HepG2 (cell line): ENCODE measurements at regions not wholly inside any gene's neighbourhood (a gene's known extent, or its start where the extent isn't known, plus 50 kb on each side); places are given as distances from the start of the nearest gene placed in this dataset.

Experiments used
- ATAC-seq: fragments of 200-7000 bp; cut with Tn5 transposase; 3 replicates; pipeline ENCODE4 v1.9.1; 2020; ENCODE audit warnings: mild to moderate bottlenecking, moderate library complexity
- BruUV-seq: library from RNA; stranded (reverse); fragments of 400-500 nt; replicated peaks from 2 replicates; lab custom pipeline; 2021; lab: Mats Ljungman, UMichigan
- CTCF ChIA-PET: fragments of 300-600 bp; formaldehyde crosslinking; extraction: SDS; loops from one replicate; lab custom pipeline; 2021; ENCODE audit warnings: low total read pairs, inconsistent platforms, low intra/inter-chr PET ratio; lab: Yijun Ruan, JAX
- POLR2A ChIA-PET: fragments of 350-600 bp; sonication (Branson Sonifier 250); formaldehyde crosslinking; loops from one replicate; lab custom pipeline; 2020; ENCODE audit warnings: antibody characterized with exemption, inconsistent platforms; lab: Yijun Ruan, JAX
- DNase-seq: peaks from one replicate; pipeline ENCODE4 v3.0.0-alpha.2; 2015; ENCODE audit warnings: low spot score
- FAIRE-seq: peaks from 3 replicates; lab custom pipeline; 2011; peaks lifted over from hg19 to GRCh38; lab: Jason Lieb, UNC
- H2AFZ ChIP-seq: one replicate; pipeline ENCODE4 v1.6.1; 2011; ENCODE audit warnings: low read length, inconsistent platforms
- H3K27ac ChIP-seq: fragments of 300-600 bp; 3 replicates; pipeline ENCODE4 v1.8.0; 2011; ENCODE audit warnings: mixed run types, mild to moderate bottlenecking, mixed read lengths, low read length, inconsistent platforms; ENCODE audit not compliant: insufficient read depth; ENCODE audit errors: extremely low read length
- H3K27me3 ChIP-seq, 2 experiments: fragments of 200-600 bp in 1 of 2; 2 replicates in 1 of 2; 3 replicates in 1 of 2; pipeline versions ENCODE4 v1.6.0 to v1.8.0; 2011; ENCODE audit warnings: low read length in 2 of 2, mild to moderate bottlenecking in 2 of 2, moderate library complexity in 2 of 2, inconsistent platforms in 1 of 2; ENCODE audit not compliant: insufficient read depth in 2 of 2, control insufficient read depth in 1 of 2
- H3K36me3 ChIP-seq, 2 experiments: fragments of 200-600 bp in 1 of 2; replicated peaks in 1 of 2; 2 replicates in 1 of 2; 3 replicates in 1 of 2; pipeline versions ENCODE4 v1.5.1 to v1.8.0; 2011; ENCODE audit warnings: low read length in 2 of 2, inconsistent platforms in 1 of 2; ENCODE audit not compliant: insufficient read depth in 2 of 2, control insufficient read depth in 1 of 2
- H3K4me1 ChIP-seq: 2 replicates; pipeline ENCODE4 v1.5.1; 2012; ENCODE audit warnings: low read length, inconsistent platforms; ENCODE audit not compliant: insufficient read depth
- H3K4me2 ChIP-seq: 2 replicates; pipeline ENCODE4 v1.6.0; 2011; ENCODE audit warnings: low read depth, low read length, inconsistent platforms
- H3K4me3 ChIP-seq, 3 experiments: fragments of 200-600 bp in 1 of 3; sonication (generic), shearing (Covaris generic) in 1 of 3; replicated peaks in 1 of 3; 2 replicates each; pipeline ENCODE4 v1.5.1; 2011 to 2016; ENCODE audit warnings: low read length in 3 of 3, inconsistent platforms in 2 of 3, low read depth in 2 of 3, mild to moderate bottlenecking in 2 of 3, control low read depth in 1 of 3, mixed read lengths in 1 of 3; ENCODE audit not compliant: insufficient read depth in 1 of 3
- H3K79me2 ChIP-seq: one replicate; pipeline ENCODE4 v1.6.1; 2011; ENCODE audit warnings: low read length, inconsistent platforms; ENCODE audit not compliant: insufficient read depth
- H3K9ac ChIP-seq: 2 replicates; pipeline ENCODE4 v1.6.0; 2011; ENCODE audit warnings: mild to moderate bottlenecking, low read depth, low read length, inconsistent platforms; ENCODE audit not compliant: insufficient read depth
- H3K9me3 ChIP-seq: 2 replicates; pipeline ENCODE4 v1.5.1; 2012; ENCODE audit warnings: mild to moderate bottlenecking, low read length
- H4K20me1 ChIP-seq: 2 replicates; pipeline ENCODE4 v1.6.0; 2011; ENCODE audit warnings: inconsistent platforms, mild to moderate bottlenecking, low read length, moderate library complexity; ENCODE audit not compliant: insufficient read depth
- AHDC1 ChIP-seq: sonication (generic); formaldehyde crosslinking; IDR thresholded peaks from 2 replicates; pipeline ENCODE4 v1.5.1; 2020; ENCODE audit warnings: mild to moderate bottlenecking, missing genetic modification reagents, borderline replicate concordance
- ARID4A ChIP-seq: sonication (generic); formaldehyde crosslinking; IDR thresholded peaks from 2 replicates; pipeline ENCODE4 v1.5.0; 2020; ENCODE audit warnings: mild to moderate bottlenecking, missing genetic modification reagents, borderline replicate concordance
- BHLHE40 ChIP-seq: IDR thresholded peaks from 2 replicates; pipeline ENCODE4 v1.6.1; 2011; ENCODE audit warnings: low read length, improper control_type of control experiment
- CBFB ChIP-seq: sonication (generic); formaldehyde crosslinking; IDR thresholded peaks from 2 replicates; pipeline ENCODE4 v1.4.0; 2020; ENCODE audit warnings: missing genetic modification reagents
- HOXD1 ChIP-seq: sonication (generic); formaldehyde crosslinking; IDR thresholded peaks from 2 replicates; pipeline ENCODE4 v1.5.0; 2020; ENCODE audit warnings: missing genetic modification reagents
- JUNB ChIP-seq: sonication (generic); formaldehyde crosslinking; IDR thresholded peaks from 2 replicates; pipeline ENCODE4 v1.8.0; 2022; ENCODE audit warnings: missing genetic modification reagents, mild to moderate bottlenecking, borderline replicate concordance
- MED13 ChIP-seq: sonication (generic); formaldehyde crosslinking; IDR thresholded peaks from 2 replicates; pipeline ENCODE4 v1.5.0; 2020; ENCODE audit warnings: missing genetic modification reagents
- PAF1 ChIP-seq: IDR thresholded peaks from 2 replicates; pipeline ENCODE4 v1.6.1; 2016; ENCODE audit warnings: missing genetic modification reagents, missing compliant biosample characterization
- RFXAP ChIP-seq: sonication (generic); formaldehyde crosslinking; IDR thresholded peaks from 2 replicates; pipeline ENCODE4 v1.4.0; 2020; ENCODE audit warnings: missing genetic modification reagents, borderline replicate concordance
- ZNF225 ChIP-seq: sonication (generic); formaldehyde crosslinking; IDR thresholded peaks from 2 replicates; pipeline ENCODE4 v1.4.0; 2020; ENCODE audit warnings: mild to moderate bottlenecking, missing genetic modification reagents
- ZSCAN31 ChIP-seq: sonication (generic); formaldehyde crosslinking; IDR thresholded peaks from 2 replicates; pipeline ENCODE4 v1.5.0; 2020; ENCODE audit warnings: low read depth, mild to moderate bottlenecking, missing genetic modification reagents
- WGBS: methylation state at CpG from one replicate; pipeline ENCODE4 v1.1.6; 2017; ENCODE audit warnings: low lambda C conversion rate; 5-methylcytosine and 5-hydroxymethylcytosine counted together
- in situ Hi-C: cut with HindIII; loops from 2 replicates; pipeline ENCODE4 v1.10.0; 2017; ENCODE audit warnings: low pct_unique_long_range_greater_than_20kb; ENCODE audit not compliant: extremely low pct_ligation_motif_present
- intact Hi-C: fragments of 100-400 bp; cut with micrococcal nuclease; formaldehyde crosslinking; loops from one replicate; pipeline ENCODE4 v1.10.0; 2022; ENCODE audit not compliant: unreplicated experiment
- TF ChIP-seq, protein P1 (sequence below): sonication (generic); formaldehyde crosslinking; IDR thresholded peaks from 2 replicates; pipeline ENCODE4 v1.5.0; 2020; ENCODE audit warnings: missing genetic modification reagents, mild to moderate bottlenecking, borderline replicate concordance

DNA sequence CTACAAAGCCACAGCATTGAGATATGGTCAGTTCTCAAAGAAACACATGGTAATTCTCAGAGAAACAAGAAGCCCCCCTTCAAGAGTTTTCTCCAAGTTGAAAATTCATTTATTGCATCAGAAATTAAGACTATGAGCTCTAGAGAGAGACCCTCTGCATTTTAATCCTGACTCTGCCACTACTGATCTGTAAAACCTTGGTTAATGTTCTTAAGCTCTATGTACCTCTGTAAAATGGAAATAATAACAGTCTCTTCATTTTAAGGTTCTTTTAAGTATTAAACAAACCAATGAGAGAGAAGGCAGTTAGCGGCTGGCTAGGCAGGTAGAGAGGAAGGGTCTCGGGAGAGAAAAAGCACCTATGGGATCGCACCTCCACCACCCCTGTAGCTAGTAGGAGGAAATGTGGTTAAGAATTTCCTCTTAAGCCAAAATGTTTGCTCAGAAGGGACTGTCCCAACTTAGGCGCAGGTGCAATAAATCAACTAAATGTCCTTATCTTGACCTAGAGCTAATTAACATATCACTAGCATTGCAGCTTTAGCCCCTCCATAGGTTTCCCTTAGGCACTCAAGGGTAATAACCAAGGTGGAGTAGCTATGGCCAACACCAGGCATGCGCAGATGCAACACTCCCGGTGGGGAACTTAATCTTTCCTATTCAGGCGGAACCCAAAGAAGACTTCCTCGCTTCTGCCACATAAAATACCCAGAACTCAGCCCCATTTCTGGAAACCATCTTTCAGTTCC is 1685.4 kb downstream of the MRPL39 start:
- FAIRE-seq (no peak), DNase-seq (no peak), ATAC-seq (no peak)
- Histone ChIP-seq H3K27ac (no peak overlapping the region), H3K9ac (no peak overlapping the region), H3K9me3 (peaks cover 90% of the 10 kb centered on the region), H3K27me3 (no peaks in the 10 kb centered on the region), H3K36me3 (no peaks in the 10 kb centered on the region), H3K4me3 (no peak overlapping the region), H3K4me2 (no peak overlapping the region), H2AFZ (no peak overlapping the region), H4K20me1 (no peaks in the 10 kb centered on the region), H3K79me2 (no peaks in the 10 kb centered on the region), H3K4me1 (no peaks in the 10 kb centered on the region)
- no TSS peak for BruUV-seq
- intact Hi-C loops, result no loop called here
- ChIA-PET POLR2A (no interaction called here), CTCF (no interaction called here)
- in situ Hi-C loops, result no loop called here
- WGBS, result 49% methylated on average over 8 of the region's 8 CpGs
- TF ChIP-seq JUNB (no peak), AHDC1 (CRISPR knock-in tag) (no peak), PAF1 (CRISPR knock-in tag) (no peak), CBFB (CRISPR knock-in tag) (no peak), ARID4A (no peak), RFXAP (CRISPR knock-in tag) (no peak), HOXD1 (CRISPR knock-in tag) (no peak), ZNF225 (CRISPR knock-in tag) (no peak), ZSCAN31 (no peak), BHLHE40 (no peak), MED13 (CRISPR knock-in tag) (no peak)
- TF ChIP-seq, protein P1, sequence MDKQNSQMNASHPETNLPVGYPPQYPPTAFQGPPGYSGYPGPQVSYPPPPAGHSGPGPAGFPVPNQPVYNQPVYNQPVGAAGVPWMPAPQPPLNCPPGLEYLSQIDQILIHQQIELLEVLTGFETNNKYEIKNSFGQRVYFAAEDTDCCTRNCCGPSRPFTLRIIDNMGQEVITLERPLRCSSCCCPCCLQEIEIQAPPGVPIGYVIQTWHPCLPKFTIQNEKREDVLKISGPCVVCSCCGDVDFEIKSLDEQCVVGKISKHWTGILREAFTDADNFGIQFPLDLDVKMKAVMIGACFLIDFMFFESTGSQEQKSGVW (CRISPR knock-in tag), result no peak
